ENCODE measurements at regions not wholly inside any gene's neighbourhood (a gene's known extent, or its start where the extent isn't known, plus 50 kb on each side); places are given as distances from the start of the nearest gene placed in this dataset.

GRCh38 chr15:97730315-97730714 lies 230.2 kb upstream of the ARRDC4 start:
- TF ChIP-seq, protein P1, sequence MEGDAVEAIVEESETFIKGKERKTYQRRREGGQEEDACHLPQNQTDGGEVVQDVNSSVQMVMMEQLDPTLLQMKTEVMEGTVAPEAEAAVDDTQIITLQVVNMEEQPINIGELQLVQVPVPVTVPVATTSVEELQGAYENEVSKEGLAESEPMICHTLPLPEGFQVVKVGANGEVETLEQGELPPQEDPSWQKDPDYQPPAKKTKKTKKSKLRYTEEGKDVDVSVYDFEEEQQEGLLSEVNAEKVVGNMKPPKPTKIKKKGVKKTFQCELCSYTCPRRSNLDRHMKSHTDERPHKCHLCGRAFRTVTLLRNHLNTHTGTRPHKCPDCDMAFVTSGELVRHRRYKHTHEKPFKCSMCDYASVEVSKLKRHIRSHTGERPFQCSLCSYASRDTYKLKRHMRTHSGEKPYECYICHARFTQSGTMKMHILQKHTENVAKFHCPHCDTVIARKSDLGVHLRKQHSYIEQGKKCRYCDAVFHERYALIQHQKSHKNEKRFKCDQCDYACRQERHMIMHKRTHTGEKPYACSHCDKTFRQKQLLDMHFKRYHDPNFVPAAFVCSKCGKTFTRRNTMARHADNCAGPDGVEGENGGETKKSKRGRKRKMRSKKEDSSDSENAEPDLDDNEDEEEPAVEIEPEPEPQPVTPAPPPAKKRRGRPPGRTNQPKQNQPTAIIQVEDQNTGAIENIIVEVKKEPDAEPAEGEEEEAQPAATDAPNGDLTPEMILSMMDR (IDR thresholded peaks at IDR 0.05) = no peak
- no peak for TF ChIP-seq POLR2A (IDR thresholded peaks at IDR 0.05)
- Histone ChIP-seq H3K27ac (no peak overlapping the region), H3K36me3 (replicated peaks in 1 of 2) (no peaks in the 10 kb centered on the region), H3K4me1 (replicated peaks in 1 of 2) (no peaks in the 10 kb centered on the region), H3K9me3 (replicated peaks in 1 of 3) (no peaks in the 10 kb centered on the region), H3K27me3 (no peaks in the 10 kb centered on the region), H3K4me3 (no peak overlapping the region)
- intact Hi-C loops (cut with DNase I) = no loop called here
- no peak for DNase-seq
- 67 to 92% (median 86%) methylated on average over 1 of the region's 1 CpG for WGBS, 4 donors

DNA sequence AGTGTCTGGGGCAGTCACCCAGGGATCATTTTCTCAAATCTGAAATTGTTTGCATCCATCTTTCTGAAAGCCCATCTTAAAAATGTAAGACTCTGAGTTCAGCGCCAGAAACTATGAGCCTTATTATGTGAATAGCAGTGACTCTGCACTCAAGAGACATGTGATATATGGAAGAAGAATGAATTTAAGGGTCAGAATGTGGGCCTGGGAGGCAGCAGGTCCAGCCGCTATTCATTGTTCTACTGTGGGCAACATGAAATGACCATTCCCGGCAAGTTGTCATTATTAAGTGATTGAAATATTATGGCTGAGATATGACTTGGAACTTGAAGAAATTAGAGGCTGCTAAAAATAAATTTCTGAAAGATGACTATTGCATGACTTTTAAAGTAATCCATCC lies 228.6 kb upstream of the ARRDC4 start:
- WGBS, 4 donors = 77 to 85% (median 85%) methylated on average over 3 of the region's 3 CpGs
- Histone ChIP-seq H3K4me3 (no peak overlapping the region), H3K4me1 (replicated peaks in 1 of 2) (no peaks in the 10 kb centered on the region), H3K27me3 (no peaks in the 10 kb centered on the region), H3K9me3 (replicated peaks in 1 of 3) (no peaks in the 10 kb centered on the region), H3K36me3 (replicated peaks in 1 of 2) (no peaks in the 10 kb centered on the region), H3K27ac (no peak overlapping the region)
- TF ChIP-seq, protein P1 (IDR thresholded peaks at IDR 0.05) = no peak
- no peak for TF ChIP-seq POLR2A (IDR thresholded peaks at IDR 0.05)
- intact Hi-C loops (cut with DNase I) = no loop called here
- no peak for DNase-seq

DNA sequence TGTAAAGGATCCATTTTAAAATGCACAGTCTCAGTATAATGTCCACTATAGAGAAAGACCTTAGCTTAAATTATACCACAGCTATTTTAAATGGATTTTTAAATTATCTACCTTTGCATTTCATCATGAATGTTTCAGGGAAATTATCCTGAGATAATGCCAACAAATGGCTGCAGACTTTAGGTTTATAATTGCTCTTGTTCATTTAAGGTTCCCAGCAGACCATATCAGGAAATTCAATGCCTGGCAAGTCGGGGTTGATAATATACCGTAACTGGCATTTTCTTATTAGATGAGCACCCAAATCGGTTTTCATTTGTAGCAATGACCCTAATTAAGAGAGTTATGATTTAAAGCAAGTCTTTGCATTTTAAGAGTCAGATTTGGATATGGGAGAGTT lies 227.1 kb upstream of the ARRDC4 start:
- DNase-seq = no peak
- TF ChIP-seq, protein P1 (IDR thresholded peaks at IDR 0.05) = no peak
- TF ChIP-seq POLR2A (IDR thresholded peaks at IDR 0.05) = no peak
- Histone ChIP-seq H3K36me3 (replicated peaks in 1 of 2) (no peaks in the 10 kb centered on the region), H3K9me3 (replicated peaks in 1 of 3) (no peaks in the 10 kb centered on the region), H3K4me3 (no peak overlapping the region), H3K27me3 (no peaks in the 10 kb centered on the region), H3K27ac (no peak overlapping the region), H3K4me1 (replicated peaks in 1 of 2) (no peaks in the 10 kb centered on the region)
- WGBS, 4 donors = 71 to 79% (median 78%) methylated on average over 3 of the region's 3 CpGs
- intact Hi-C loops (cut with DNase I) = no loop called here

DNA sequence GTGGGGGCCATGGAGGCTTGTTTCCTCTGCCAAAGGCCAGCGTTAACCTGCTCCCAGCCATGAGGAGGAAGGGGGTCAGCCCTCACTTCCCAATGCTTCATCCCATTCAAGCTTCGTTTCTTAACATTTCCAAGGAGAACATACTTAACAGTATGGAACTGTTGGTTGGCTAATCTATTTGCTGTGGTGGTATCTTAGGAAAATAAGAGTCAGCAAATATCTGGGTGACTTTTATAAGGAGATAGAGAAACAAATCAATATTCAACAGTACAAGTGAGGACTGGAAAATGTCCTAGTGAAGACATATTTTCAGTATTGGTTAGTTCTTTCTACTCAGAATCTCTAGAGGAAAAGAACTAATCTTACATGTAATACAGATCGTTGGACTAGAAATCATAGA lies 223.8 kb upstream of the ARRDC4 start:
- H3K36me3 ChIP-seq (replicated peaks in 1 of 2) = no peaks in the 10 kb centered on the region
- no peaks in the 10 kb centered on the region for H3K27me3 ChIP-seq
- no peak for DNase-seq
- H3K27ac ChIP-seq = no peak overlapping the region
- H3K9me3 ChIP-seq (replicated peaks in 1 of 3) = no peaks in the 10 kb centered on the region
- intact Hi-C loops (cut with DNase I) = no loop called here
- no peak overlapping the region for H3K4me3 ChIP-seq
- TF ChIP-seq POLR2A (IDR thresholded peaks at IDR 0.05) = no peak
- TF ChIP-seq, protein P1 (IDR thresholded peaks at IDR 0.05) = no peak
- 74 to 86% (median 80%) methylated on average over 3 of the region's 3 CpGs for WGBS, 4 donors
- no peaks in the 10 kb centered on the region for H3K4me1 ChIP-seq (replicated peaks in 1 of 2)
